GM18498 (cell line): ENCODE measurements at regions not wholly inside any gene's neighbourhood (a gene's known extent, or its start where the extent isn't known, plus 50 kb on each side); places are given as distances from the start of the nearest gene placed in this dataset.
A peak's percentile ranks its signal among the peaks of the same experiment; 100 is the strongest.

ENCODE experiments used
- ATAC-seq: cut with Tn5 transposase; IDR thresholded peaks from one replicate; pipeline ENCODE4 v1.9.1; 2021; ENCODE audit warnings: mild to moderate bottlenecking, moderate library complexity; ENCODE audit not compliant: unreplicated experiment

- ATAC-seq: no peak
These were observed 384.1 kb upstream of the PLXNA2 start for GRCh38 chr1:208628022-208628914.

- ATAC-seq: no peak
These were observed 386.9 kb upstream of the PLXNA2 start for GRCh38 chr1:208631092-208631491.

GRCh38 chr1:208631506-208631905 is 387.3 kb upstream of the PLXNA2 start:
- no peak for ATAC-seq

DNA sequence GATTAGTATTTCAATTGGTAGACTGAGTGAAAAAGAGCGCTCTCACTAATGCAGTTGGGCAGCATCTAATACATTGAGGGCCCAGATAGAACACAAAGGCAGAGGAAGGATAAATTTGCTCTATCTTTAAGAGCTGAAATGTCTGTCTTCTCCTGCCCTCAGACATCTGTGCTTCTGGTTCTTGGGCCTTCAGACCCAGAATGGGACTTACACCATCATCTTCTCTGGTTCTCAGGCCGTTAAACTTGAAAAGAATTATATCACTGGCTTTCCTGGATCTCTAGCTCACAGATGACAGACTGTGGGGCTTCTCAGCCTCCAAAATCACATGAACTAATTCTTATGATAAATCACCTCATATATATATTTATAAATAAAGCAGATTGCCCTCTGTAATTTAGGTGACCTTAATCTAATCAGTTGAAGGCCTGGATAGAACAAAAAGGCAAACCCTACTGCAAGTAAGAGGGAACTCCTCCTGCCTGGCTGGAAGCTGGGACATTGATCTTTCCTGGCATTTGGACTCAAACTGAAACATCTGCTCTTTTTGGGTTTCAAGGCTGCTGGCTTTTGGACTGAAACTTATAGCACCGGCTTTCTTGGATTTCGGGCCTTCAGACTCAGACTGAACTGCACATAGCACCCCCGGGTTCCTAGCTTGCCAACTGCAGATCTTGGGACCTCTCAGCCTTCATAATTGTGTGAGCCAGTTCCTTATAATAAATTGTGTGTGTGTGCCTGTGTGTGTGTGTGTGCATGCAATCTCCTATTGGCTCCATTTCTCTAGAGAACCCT is 390.4 kb upstream of the PLXNA2 start:
- ATAC-seq: no peak

DNA sequence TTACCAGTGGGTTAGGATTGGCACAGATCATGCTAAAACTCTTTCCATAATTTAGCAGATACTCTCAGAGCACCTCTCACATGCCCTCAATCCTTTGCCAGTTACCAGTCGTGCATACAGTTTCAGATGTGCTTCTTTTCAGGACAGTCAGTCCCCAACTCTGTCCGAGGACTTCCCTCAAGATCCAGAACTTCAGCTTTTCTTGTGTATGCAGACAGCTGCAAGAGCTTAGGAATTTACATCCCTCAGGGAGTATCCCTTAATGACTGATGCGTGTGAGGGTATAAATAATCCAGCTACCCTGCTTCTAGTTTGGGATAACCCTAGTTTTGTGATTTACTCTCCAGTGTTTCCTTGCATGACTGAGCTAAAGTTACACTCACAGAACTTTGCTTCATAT is 393.0 kb upstream of the PLXNA2 start:
- ATAC-seq: no peak

DNA sequence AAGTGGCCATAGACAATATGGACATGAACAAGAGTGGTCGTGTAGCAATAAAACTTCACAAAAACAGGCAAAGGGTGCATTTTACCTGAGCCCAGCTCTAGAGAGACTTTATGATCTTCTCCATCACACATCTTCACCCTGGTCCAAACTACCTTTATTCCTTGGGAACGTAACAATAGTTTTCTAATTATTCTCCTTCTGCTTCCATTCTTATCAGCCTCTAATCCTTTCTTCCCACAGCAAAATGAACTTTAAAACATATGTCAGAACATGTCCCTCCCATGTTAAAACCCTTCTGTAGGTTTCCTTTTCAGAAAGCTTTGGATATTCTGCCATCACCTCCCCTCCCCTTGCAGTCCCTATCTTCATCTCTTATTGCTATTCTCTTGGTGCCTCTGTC is 395.2 kb upstream of the PLXNA2 start:
- no peak for ATAC-seq

DNA sequence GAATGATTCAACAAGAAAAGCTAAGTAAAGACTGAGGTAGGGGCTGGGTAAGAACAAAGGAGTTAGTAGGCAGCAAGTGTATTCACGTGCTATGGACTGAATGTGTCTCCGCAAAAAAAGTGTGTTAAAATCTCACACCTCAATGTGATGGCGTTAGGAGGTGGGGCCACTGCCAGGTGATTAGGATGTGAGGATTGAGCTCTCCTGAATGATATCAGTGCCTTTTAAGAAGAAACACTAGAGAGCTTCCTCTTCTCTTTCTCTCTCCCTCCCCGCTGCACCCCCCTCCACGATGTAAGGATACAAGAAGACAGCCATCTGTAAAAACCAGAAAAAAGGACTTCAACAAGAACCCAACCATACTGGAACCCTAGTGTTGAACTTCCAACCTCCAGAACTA is 396.1 kb upstream of the PLXNA2 start:
- no peak for ATAC-seq

GRCh38 chr1:208641579-208642280 is 397.5 kb upstream of the PLXNA2 start:
- peak; percentile 51 for ATAC-seq

- ATAC-seq: no peak
These were observed 398.9 kb upstream of the PLXNA2 start for GRCh38 chr1:208643005-208643597.

DNA sequence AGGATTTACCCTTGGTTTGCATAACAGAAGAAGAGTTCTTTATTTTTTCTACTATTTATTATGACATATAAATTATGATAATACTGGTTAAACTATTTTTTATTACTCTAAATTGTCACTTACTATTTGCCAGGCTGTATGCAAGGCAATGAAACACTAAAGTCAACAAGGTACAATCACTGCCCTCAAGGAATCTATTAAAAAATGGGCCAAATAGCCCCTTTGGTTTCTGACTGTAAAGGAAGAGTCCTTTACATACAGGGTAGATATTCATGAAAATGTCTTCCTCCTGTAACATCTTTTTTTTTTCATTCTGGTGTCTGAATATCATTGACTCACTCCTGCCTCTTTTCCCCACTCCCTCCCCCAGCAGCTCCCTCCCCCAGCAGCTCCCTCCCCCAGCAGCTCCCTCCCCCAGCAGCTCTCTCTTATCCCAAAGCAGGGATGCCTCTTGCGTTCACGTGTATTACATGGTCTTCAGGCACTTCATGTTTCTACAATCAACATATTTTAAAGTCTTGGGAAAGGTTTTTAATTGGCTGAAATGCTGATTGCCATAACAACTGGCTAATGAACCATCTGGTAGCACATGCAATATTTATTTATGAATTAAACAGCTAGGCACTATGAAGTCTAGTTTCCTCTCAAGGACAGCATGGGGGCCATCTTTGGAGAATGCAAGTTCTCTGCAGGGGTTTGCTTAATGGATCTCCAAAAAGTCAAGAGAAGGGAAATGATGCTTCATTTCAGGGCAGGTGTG is 400.4 kb upstream of the PLXNA2 start:
- no peak for ATAC-seq

DNA sequence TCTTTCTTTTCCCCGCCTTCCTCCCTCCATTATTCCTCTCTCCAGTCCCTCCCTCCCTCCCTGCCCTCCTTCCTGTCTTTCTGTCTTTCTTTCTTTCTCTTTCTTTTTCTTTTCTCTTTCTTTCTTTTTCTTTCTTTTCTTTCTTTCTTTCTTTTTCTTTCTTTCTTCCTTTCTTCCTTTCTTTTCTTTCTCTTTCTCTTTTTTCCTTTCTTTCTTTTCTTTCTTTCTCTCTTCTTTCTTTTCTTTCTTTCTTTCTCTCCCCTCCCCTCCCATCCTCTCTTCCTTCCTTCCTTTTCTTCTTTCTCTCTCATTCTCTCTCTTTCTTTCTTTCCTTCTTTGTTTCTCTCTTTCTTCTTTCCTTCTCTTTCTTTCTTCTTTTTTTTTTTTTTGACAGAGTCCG is 402.2 kb upstream of the PLXNA2 start:
- no peak for ATAC-seq

DNA sequence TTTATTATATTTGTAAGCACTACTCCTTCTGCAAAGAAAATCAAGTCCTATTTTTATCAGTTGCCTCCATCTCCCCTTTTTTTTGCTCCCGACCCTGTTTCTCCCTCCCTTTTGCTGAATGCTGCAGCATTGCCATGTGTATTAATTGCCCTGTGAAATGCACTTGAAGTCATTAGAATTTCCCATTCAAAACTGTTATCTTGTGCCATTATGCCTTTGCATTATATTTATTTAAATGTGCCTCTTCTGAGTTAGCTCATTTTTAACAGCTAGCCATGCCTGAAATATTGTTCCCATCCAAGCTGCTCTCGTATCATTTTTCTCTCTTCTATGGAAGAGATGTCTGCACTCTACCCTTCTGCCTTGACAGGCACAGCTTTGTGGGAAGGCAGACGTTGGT is 404.0 kb upstream of the PLXNA2 start:
- no peak for ATAC-seq

- peak; percentile 93 for ATAC-seq
These were observed 408.3 kb upstream of the PLXNA2 start for GRCh38 chr1:208652296-208653160.

DNA sequence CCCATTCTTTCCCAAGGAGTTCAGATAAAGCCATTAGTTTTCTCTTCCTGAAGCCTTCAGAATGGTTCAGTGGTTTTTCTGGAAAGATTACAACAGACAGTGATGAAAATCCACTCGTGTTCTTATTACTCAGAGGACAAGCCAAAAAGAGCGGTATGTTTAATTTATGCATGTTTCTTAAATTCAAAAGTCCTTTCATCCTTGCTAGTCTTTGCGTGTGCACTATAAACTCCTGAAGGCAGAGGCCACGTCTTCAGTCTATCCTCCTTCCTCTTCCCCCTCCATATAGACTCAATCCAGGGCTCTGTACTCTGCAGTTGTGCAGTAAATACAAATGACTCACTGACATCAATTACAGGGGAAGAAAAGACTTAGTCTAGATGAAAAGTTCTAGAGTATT is 409.2 kb upstream of the PLXNA2 start:
- ATAC-seq: no peak

DNA sequence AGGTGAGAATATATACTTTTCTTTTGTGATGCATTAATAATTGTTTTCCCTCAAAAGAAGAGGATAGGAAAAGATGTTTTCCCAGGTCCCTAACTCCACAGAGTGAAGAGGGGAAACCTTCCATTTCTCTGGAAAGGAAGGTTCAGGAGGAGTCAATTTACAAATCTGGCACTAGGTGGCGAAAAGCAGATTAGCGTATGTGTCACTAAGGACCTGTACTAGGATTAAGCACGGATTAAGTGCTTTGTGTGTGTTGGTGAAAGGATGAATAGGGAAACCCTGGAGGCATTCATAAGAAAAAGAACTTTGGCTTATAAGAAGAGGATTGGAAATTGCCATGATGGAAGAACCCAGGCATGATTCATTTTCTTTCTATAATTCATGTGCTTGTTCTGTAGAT is 410.1 kb upstream of the PLXNA2 start:
- ATAC-seq: no peak

- no peak for ATAC-seq
These were observed 421.8 kb upstream of the PLXNA2 start for GRCh38 chr1:208665936-208666335.

GRCh38 chr1:208668991-208669390 is 424.8 kb upstream of the PLXNA2 start:
- no peak for ATAC-seq

- no peak for ATAC-seq
These were observed 426.6 kb upstream of the PLXNA2 start for GRCh38 chr1:208670778-208671177.

DNA sequence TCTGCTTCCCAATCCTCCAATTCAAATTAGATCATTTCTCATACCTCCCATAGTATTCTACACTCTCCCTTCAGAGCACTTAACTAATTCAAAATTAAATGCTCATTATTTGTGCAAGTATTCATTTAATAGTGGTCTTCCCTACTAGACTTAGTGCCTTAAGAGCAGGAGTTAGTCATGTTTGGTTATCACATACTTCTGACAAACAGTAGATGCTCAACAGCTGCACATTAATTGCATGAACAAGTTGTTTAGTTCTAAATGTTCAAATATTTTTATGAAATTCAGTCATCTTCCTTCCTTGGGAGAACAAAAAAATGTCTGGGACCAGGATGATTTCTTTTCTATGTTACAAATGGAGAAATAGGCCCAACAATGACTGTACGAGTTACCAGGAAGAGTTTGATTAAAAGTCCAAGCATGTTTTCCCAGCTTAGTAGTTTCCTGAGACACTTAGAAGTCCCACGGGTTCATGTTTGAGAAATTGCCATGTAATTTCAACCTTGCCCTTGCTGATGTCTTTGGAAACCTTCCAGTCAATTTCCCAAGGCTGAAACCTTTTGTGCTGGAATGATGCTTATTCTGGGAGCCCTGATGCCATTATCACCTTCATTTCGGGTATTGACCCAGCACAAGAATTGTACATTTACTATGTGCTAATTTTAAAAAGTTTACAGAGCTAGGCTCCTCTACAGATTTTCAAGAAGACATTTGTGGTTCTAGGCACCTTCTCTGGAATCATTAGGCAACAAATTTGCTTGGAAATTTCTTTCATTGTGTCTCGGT is 437.9 kb upstream of the PLXNA2 start:
- ATAC-seq: no peak
